GM12865 (cell line): ENCODE measurements at regions not wholly inside any gene's neighbourhood (a gene's known extent, or its start where the extent isn't known, plus 50 kb on each side); places are given as distances from the start of the nearest gene placed in this dataset.

Experiments
- DNase-seq: peaks from one replicate; pipeline ENCODE4 v3.0.0; 2010; ENCODE audit warnings: low read depth
- H3K4me3 ChIP-seq: 2 replicates; pipeline ENCODE4 v1.5.1; 2011; ENCODE audit warnings: mild to moderate bottlenecking, low read depth, low read length, control low read depth
- CTCF ChIP-seq: IDR thresholded peaks from 2 replicates; pipeline ENCODE4 v1.5.1; 2011; ENCODE audit warnings: low read length, control low read depth, low read depth, inconsistent platforms; ENCODE audit not compliant: insufficient read depth; ENCODE audit errors: missing control alignments

- H3K4me3 ChIP-seq, result no peak overlapping the region
- TF ChIP-seq CTCF, result no peak
- DNase-seq, result no peak
Observed at GRCh38 chr11:92528001-92528400, 303.4 kb downstream of the FAT3 start.

DNA sequence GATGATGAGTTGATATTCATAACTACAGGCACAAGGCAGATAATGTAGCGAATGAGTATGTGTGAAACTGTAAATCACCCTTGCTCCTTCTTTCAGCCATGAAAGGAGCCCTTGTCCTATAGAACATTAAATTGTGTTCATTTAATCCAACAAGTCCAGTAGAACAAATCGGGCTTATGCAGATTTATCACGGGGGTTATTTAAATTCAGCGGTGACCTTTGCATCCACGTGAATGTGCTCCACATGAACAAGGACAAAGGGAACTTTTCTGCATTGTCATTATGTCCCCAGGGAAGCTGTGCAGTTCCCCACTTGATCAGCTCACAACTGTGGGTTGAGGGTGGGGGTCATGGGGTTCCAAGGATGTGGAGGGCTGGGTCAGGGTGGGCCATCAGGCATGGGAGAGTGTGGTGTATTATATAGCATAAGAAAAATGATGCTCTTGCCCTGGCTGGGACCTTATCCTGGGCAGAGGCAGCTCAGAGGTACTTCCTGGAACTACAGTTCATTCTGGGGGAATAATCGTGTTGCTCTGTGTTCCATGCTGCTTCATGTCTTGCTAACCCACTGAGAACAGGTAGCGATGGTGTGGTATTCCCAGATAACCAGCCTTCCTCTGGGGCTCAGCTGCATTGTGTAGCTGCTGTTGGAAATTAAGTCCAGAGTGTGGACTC is 306.6 kb downstream of the FAT3 start:
- no peak for TF ChIP-seq CTCF
- DNase-seq, result no peak
- H3K4me3 ChIP-seq, result no peak overlapping the region

GRCh38 chr11:92533657-92534335 is 309.2 kb downstream of the FAT3 start:
- no peak for DNase-seq
- no peak overlapping the region for H3K4me3 ChIP-seq
- TF ChIP-seq CTCF, result no peak

GRCh38 chr11:92536883-92537282 is 312.3 kb downstream of the FAT3 start:
- DNase-seq, result no peak
- no peak for TF ChIP-seq CTCF
- H3K4me3 ChIP-seq, result no peak overlapping the region

DNA sequence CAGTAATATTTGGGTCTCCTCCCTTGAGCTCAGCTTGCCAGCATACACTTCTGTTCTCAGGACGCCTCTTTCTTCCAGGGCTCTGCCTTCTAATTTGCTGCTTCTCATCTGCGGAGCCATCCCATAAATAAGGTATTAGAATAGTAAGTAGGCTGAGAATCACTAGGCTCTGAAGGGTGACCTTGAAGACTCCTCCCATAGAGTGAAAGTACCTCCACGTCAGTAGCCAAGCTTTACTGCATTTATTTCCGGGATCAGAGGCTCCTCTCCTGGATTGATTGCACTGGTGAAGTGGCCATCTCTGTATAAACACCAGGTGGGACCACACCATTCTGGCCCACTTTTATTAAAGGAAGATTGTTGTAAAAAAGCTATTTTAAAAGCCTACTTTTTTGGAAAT is 315.5 kb downstream of the FAT3 start:
- H3K4me3 ChIP-seq, result no peak overlapping the region
- no peak for DNase-seq
- TF ChIP-seq CTCF, result no peak

- H3K4me3 ChIP-seq, result no peak overlapping the region
- DNase-seq, result no peak
- no peak for TF ChIP-seq CTCF
Observed at GRCh38 chr11:92545906-92546471, 321.4 kb downstream of the FAT3 start.
